ENCODE measurements at regions not wholly inside any gene's neighbourhood (a gene's known extent, or its start where the extent isn't known, plus 50 kb on each side); places are given as distances from the start of the nearest gene placed in this dataset.
"Not testable (repeated sequence)": the region's sequence is repeated elsewhere in the genome, so short reads cannot be mapped to it uniquely, and the experiment has no call there.

DNA sequence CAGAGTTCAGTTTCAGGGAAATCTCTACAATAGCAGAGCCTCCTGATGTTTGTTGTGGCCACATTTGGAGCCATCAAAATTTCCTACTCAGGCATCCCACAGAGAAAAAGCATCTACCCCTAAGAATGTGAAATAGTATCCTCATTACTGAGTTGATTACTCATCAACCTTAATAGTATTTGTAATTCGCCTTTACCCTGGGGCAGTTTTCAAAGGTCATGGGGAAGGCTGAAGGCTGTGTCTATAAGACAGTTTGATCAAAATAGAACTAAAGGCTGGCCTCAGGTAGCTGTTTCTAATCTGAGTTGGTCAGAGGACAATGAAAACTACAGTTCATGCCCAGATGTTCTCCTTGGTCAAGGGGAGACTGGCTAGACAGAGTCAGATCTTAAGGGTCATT, 189.7 kb downstream of the ZNF92 start:
- H3K56ac ChIP-seq (replicated peaks; ENCODE audit: insufficient read length, low read depth, low read length); H2AK5ac ChIP-seq (ENCODE audit: low read depth, low read length); CTCF ChIA-PET (ENCODE audit: partially characterized antibody); DNase-seq (ENCODE audit: low read depth in 1 of 2, low spot score in 2 of 2); POLR2A ChIA-PET (ENCODE audit: partially characterized antibody); FAIRE-seq; H2BK15ac ChIP-seq (ENCODE audit: low read length); H3K4me1 ChIP-seq (replicated peaks in 1 of 4; ENCODE audit: control insufficient read depth in 3 of 4, insufficient read depth in 4 of 4, low read length in 3 of 4); H3K27me3 ChIP-seq (replicated peaks in 1 of 4; ENCODE audit: control insufficient read depth in 3 of 4, extremely low read depth in 1 of 4, insufficient read depth in 3 of 4, low read length in 3 of 4); H4K5ac ChIP-seq (ENCODE audit: insufficient read length, low read depth, low read length); H3K14ac ChIP-seq (ENCODE audit: insufficient read length); H3K18ac ChIP-seq (ENCODE audit: extremely low read depth, low read length); H2BK12ac ChIP-seq (ENCODE audit: low read depth, low read length); H3K79me2 ChIP-seq (ENCODE audit: control insufficient read depth in 1 of 2, insufficient read depth in 2 of 2, low read length in 2 of 2); H4K20me1 ChIP-seq (replicated peaks in 1 of 2; ENCODE audit: control insufficient read depth in 1 of 2, insufficient read depth in 2 of 2, low read length in 2 of 2); H4K8ac ChIP-seq (ENCODE audit: extremely low read depth, insufficient read depth, low read length); H3K4me2 ChIP-seq (ENCODE audit: insufficient read depth in 1 of 2, low read depth in 2 of 2, low read length in 2 of 2); H3K9me3 ChIP-seq (ENCODE audit: insufficient read depth in 2 of 2, low read depth in 1 of 2, low read length in 1 of 2); H3K79me1 ChIP-seq (ENCODE audit: low read depth, low read length); H3K4me3 ChIP-seq (ENCODE audit: extremely low read depth in 1 of 4, insufficient read depth in 2 of 4, low read depth in 3 of 4, low read length in 4 of 4); H2AFZ ChIP-seq (ENCODE audit: low read length); H2BK5ac ChIP-seq (ENCODE audit: low read depth, low read length); H3K4ac ChIP-seq (replicated peaks; ENCODE audit: insufficient read length, low read depth, low read length); H4K91ac ChIP-seq (replicated peaks; ENCODE audit: insufficient read length, low read length); H3K23me2 ChIP-seq (ENCODE audit: low read depth, low read length); H3K23ac ChIP-seq (ENCODE audit: insufficient read length); H3K36me3 ChIP-seq (ENCODE audit: control insufficient read depth in 2 of 4, insufficient read depth in 4 of 4, low read length in 3 of 4); H2BK120ac ChIP-seq (replicated peaks; ENCODE audit: low read depth, low read length); H3K9ac ChIP-seq (replicated peaks in 1 of 4; ENCODE audit: extremely low read depth in 1 of 4, low read depth in 3 of 4, low read length in 3 of 4); H3K27ac ChIP-seq (ENCODE audit: low read depth, low read length); H2BK20ac ChIP-seq (ENCODE audit: low read length): not testable (repeated sequence)
- no CpG with 5 or more reads among the region's 1 CpG for WGBS, 2 experiments (ENCODE audit: extremely low coverage in 1 of 2, insufficient coverage in 1 of 2, insufficient read length in 1 of 2, insufficient replicate concordance in 2 of 2, low coverage in 1 of 2, low lambda C conversion rate in 2 of 2, missing lambda C conversion rate in 1 of 2)

GRCh38 chr7:65568226-65568625, 194.6 kb downstream of the ZNF92 start:
- H2BK5ac ChIP-seq (ENCODE audit: low read depth, low read length); H2BK12ac ChIP-seq (ENCODE audit: low read depth, low read length); H4K20me1 ChIP-seq (replicated peaks in 1 of 2; ENCODE audit: control insufficient read depth in 1 of 2, insufficient read depth in 2 of 2, low read length in 2 of 2); H4K8ac ChIP-seq (ENCODE audit: extremely low read depth, insufficient read depth, low read length); H3K36me3 ChIP-seq (ENCODE audit: control insufficient read depth in 2 of 4, insufficient read depth in 4 of 4, low read length in 3 of 4); H3K23me2 ChIP-seq (ENCODE audit: low read depth, low read length); H3K4me2 ChIP-seq (ENCODE audit: insufficient read depth in 1 of 2, low read depth in 2 of 2, low read length in 2 of 2); H3K14ac ChIP-seq (ENCODE audit: insufficient read length); H3K56ac ChIP-seq (replicated peaks; ENCODE audit: insufficient read length, low read depth, low read length); H2BK120ac ChIP-seq (replicated peaks; ENCODE audit: low read depth, low read length); H3K23ac ChIP-seq (ENCODE audit: insufficient read length); H3K9ac ChIP-seq (replicated peaks in 1 of 4; ENCODE audit: extremely low read depth in 1 of 4, low read depth in 3 of 4, low read length in 3 of 4); H3K9me3 ChIP-seq (ENCODE audit: insufficient read depth in 2 of 2, low read depth in 1 of 2, low read length in 1 of 2); H2BK15ac ChIP-seq (ENCODE audit: low read length); H2AFZ ChIP-seq (ENCODE audit: low read length); H3K4me1 ChIP-seq (replicated peaks in 1 of 4; ENCODE audit: control insufficient read depth in 3 of 4, insufficient read depth in 4 of 4, low read length in 3 of 4); DNase-seq (ENCODE audit: low read depth in 1 of 2, low spot score in 2 of 2); H3K79me2 ChIP-seq (ENCODE audit: control insufficient read depth in 1 of 2, insufficient read depth in 2 of 2, low read length in 2 of 2); FAIRE-seq; H4K5ac ChIP-seq (ENCODE audit: insufficient read length, low read depth, low read length); H4K91ac ChIP-seq (replicated peaks; ENCODE audit: insufficient read length, low read length); H3K27ac ChIP-seq (ENCODE audit: low read depth, low read length); H3K4ac ChIP-seq (replicated peaks; ENCODE audit: insufficient read length, low read depth, low read length); H3K27me3 ChIP-seq (replicated peaks in 1 of 4; ENCODE audit: control insufficient read depth in 3 of 4, extremely low read depth in 1 of 4, insufficient read depth in 3 of 4, low read length in 3 of 4); H2AK5ac ChIP-seq (ENCODE audit: low read depth, low read length); H3K79me1 ChIP-seq (ENCODE audit: low read depth, low read length); H3K4me3 ChIP-seq (ENCODE audit: extremely low read depth in 1 of 4, insufficient read depth in 2 of 4, low read depth in 3 of 4, low read length in 4 of 4); POLR2A ChIA-PET (ENCODE audit: partially characterized antibody); CTCF ChIA-PET (ENCODE audit: partially characterized antibody); H2BK20ac ChIP-seq (ENCODE audit: low read length); H3K18ac ChIP-seq (ENCODE audit: extremely low read depth, low read length): not testable (repeated sequence)
- no CpG with 5 or more reads among the region's 6 CpGs for WGBS, 2 experiments (ENCODE audit: extremely low coverage in 1 of 2, insufficient coverage in 1 of 2, insufficient read length in 1 of 2, insufficient replicate concordance in 2 of 2, low coverage in 1 of 2, low lambda C conversion rate in 2 of 2, missing lambda C conversion rate in 1 of 2)

Data from H1 (cell line).